ENCODE measurements at regions not wholly inside any gene's neighbourhood (a gene's known extent, or its start where the extent isn't known, plus 50 kb on each side); places are given as distances from the start of the nearest gene placed in this dataset.

GRCh38 chr2:16615687-16616615 is 49.7 kb downstream of the CYRIA start:
- Mint-ChIP-seq H3K27ac (no peak overlapping the region), H3K36me3 (no peaks in the 10 kb centered on the region), H3K4me1 (ENCODE audit: low read depth) (no peaks in the 10 kb centered on the region), H3K9me3 (ENCODE audit: low read depth) (no peaks in the 10 kb centered on the region), H3K4me3 (no peak overlapping the region), H3K27me3 (peaks cover 8% of the 10 kb centered on the region)

GRCh38 chr2:16615246-16615645 is 50.4 kb downstream of the CYRIA start:
- Mint-ChIP-seq H3K27me3 (peaks cover 8% of the 10 kb centered on the region), H3K27ac (no peak overlapping the region), H3K4me1 (ENCODE audit: low read depth) (no peaks in the 10 kb centered on the region), H3K4me3 (no peak overlapping the region), H3K9me3 (ENCODE audit: low read depth) (no peaks in the 10 kb centered on the region), H3K36me3 (no peaks in the 10 kb centered on the region)

GRCh38 chr2:16614314-16614860 is 51.2 kb downstream of the CYRIA start:
- no peaks in the 10 kb centered on the region for H3K9me3 Mint-ChIP-seq (ENCODE audit: low read depth)
- H3K36me3 Mint-ChIP-seq, result no peaks in the 10 kb centered on the region
- peaks cover 8% of the 10 kb centered on the region for H3K27me3 Mint-ChIP-seq
- H3K4me3 Mint-ChIP-seq, result no peak overlapping the region
- no peaks in the 10 kb centered on the region for H3K4me1 Mint-ChIP-seq (ENCODE audit: low read depth)
- no peak overlapping the region for H3K27ac Mint-ChIP-seq

DNA sequence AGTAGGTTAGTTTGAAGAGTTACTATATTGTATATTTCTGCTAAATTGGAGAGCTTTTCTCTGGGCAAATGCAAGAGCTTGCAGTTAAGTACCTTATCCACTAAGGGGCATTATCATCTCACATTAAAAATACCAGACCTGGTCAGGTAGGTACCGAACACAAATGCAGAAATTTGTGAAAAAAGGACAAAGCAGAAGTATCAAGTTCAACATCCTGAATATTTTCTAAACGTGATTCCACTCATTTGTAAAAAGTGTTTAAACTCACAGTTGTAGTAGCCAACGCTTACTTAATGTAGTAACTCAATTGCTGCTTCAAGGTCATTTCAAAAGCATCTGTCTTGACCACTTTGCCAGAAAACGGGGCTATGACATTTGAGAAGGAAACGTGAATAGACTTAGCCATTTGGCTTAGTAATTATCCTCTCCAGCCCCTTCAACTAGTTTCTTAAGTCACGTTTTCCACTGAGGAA is 52.1 kb downstream of the CYRIA start:
- Mint-ChIP-seq H3K4me3 (no peak overlapping the region), H3K9me3 (ENCODE audit: low read depth) (no peaks in the 10 kb centered on the region), H3K36me3 (no peaks in the 10 kb centered on the region), H3K27ac (no peak overlapping the region), H3K27me3 (peaks cover 8% of the 10 kb centered on the region), H3K4me1 (ENCODE audit: low read depth) (peaks cover 4% of the 10 kb centered on the region)

GRCh38 chr2:16612490-16612889 is 53.1 kb downstream of the CYRIA start:
- Mint-ChIP-seq H3K27ac (no peak overlapping the region), H3K4me3 (no peak overlapping the region), H3K9me3 (ENCODE audit: low read depth) (no peaks in the 10 kb centered on the region), H3K36me3 (no peaks in the 10 kb centered on the region), H3K4me1 (ENCODE audit: low read depth) (peaks cover 5% of the 10 kb centered on the region), H3K27me3 (peaks cover 8% of the 10 kb centered on the region)

GRCh38 chr2:16609786-16610185 is 55.8 kb downstream of the CYRIA start:
- Mint-ChIP-seq H3K4me1 (ENCODE audit: low read depth) (peaks cover 5% of the 10 kb centered on the region), H3K27me3 (peaks cover 4% of the 10 kb centered on the region), H3K36me3 (no peaks in the 10 kb centered on the region), H3K27ac (no peak overlapping the region), H3K4me3 (peak overlapping the region; percentile 91), H3K9me3 (ENCODE audit: low read depth) (no peaks in the 10 kb centered on the region)

DNA sequence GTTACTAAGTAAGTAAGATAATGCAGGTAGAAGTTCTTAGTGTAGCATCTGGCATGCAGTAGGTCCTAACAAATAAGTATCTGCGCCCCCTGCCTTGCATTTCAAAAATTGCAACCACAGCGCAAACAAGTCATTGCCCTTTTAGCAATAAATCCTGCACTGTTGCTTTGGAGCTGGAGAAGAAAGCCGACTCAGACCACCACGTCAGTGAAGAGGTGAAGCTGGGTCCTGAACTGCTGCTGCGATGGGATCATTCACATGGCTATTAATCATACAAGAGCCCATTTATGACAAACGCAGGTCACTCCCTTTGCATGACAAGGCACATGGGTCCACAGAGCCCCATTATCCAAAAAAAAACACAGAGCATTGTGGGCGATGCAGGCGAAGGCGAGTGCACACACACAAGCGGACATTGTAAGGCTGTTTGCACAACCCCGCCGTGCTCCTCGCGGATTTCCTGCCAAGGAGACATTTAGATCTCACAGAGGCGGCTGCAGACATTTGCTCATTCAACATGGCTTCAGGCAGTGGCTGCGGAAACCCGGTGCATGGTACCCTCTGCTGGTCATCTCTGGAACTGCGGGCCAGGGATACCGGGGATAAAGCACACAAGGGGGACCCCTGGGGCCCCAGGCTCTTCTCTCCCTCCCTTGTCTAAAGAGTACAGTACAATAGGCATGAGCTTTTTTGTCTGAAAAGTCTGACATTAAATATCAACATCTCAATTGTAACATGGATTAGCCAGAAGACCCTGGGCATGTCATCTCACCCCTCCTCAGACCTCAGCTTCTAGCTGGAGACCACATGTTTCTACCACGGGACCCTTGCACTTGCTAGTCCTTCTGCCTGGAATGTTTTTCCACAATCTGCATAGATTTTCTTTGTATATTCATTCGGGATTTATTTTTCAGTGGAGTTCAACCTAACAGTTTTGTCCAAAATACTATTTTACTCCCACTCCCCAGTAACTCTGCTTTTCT is 56.7 kb downstream of the CYRIA start:
- Mint-ChIP-seq H3K36me3 (no peaks in the 10 kb centered on the region), H3K4me1 (ENCODE audit: low read depth) (peaks cover 5% of the 10 kb centered on the region), H3K4me3 (peak overlapping the region; percentile 91), H3K27ac (peak overlapping the region; percentile 78), H3K27me3 (peaks cover under 1% of the 10 kb centered on the region), H3K9me3 (ENCODE audit: low read depth) (no peaks in the 10 kb centered on the region)

DNA sequence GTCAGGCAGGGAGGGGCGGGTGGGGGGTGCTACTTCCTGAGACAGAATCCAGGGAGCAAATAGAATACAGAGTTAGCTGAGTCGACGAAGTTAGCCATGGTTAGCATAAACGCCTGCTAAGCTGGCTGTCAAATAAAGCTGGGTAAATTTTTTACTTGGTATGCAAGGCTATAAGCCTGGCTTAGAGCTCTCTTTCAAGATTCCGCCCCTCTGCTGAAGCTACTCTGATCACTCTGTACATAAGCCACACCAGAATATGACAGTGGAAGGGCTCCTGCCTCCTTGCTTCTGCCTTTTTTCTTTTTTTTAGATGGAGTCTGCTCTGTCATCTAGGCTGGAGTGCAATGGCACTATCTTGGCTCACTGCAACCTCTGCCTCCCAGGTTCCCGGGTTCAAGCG is 58.3 kb downstream of the CYRIA start:
- H3K4me1 Mint-ChIP-seq (ENCODE audit: low read depth), result peaks cover 5% of the 10 kb centered on the region
- no peaks in the 10 kb centered on the region for H3K9me3 Mint-ChIP-seq (ENCODE audit: low read depth)
- no peak overlapping the region for H3K4me3 Mint-ChIP-seq
- no peaks in the 10 kb centered on the region for H3K36me3 Mint-ChIP-seq
- peaks cover 6% of the 10 kb centered on the region for H3K27me3 Mint-ChIP-seq
- no peak overlapping the region for H3K27ac Mint-ChIP-seq

- no peaks in the 10 kb centered on the region for H3K9me3 Mint-ChIP-seq (ENCODE audit: low read depth)
- no peak overlapping the region for H3K27ac Mint-ChIP-seq
- peaks cover 10% of the 10 kb centered on the region for H3K27me3 Mint-ChIP-seq
- H3K4me3 Mint-ChIP-seq, result no peak overlapping the region
- no peaks in the 10 kb centered on the region for H3K36me3 Mint-ChIP-seq
- peaks cover 5% of the 10 kb centered on the region for H3K4me1 Mint-ChIP-seq (ENCODE audit: low read depth)
These were observed 61.4 kb downstream of the CYRIA start for GRCh38 chr2:16604236-16604635.

- no peak overlapping the region for H3K27ac Mint-ChIP-seq
- peaks cover 3% of the 10 kb centered on the region for H3K27me3 Mint-ChIP-seq
- no peaks in the 10 kb centered on the region for H3K36me3 Mint-ChIP-seq
- H3K4me3 Mint-ChIP-seq, result no peak overlapping the region
- no peaks in the 10 kb centered on the region for H3K4me1 Mint-ChIP-seq (ENCODE audit: low read depth)
- H3K9me3 Mint-ChIP-seq (ENCODE audit: low read depth), result no peaks in the 10 kb centered on the region
These were observed 74.2 kb downstream of the CYRIA start for GRCh38 chr2:16591370-16591933.

GRCh38 chr2:16589465-16589864 is 76.2 kb downstream of the CYRIA start:
- H3K4me3 Mint-ChIP-seq, result no peak overlapping the region
- H3K4me1 Mint-ChIP-seq (ENCODE audit: low read depth), result no peaks in the 10 kb centered on the region
- no peaks in the 10 kb centered on the region for H3K9me3 Mint-ChIP-seq (ENCODE audit: low read depth)
- no peak overlapping the region for H3K27ac Mint-ChIP-seq
- H3K27me3 Mint-ChIP-seq, result peaks cover 3% of the 10 kb centered on the region
- no peaks in the 10 kb centered on the region for H3K36me3 Mint-ChIP-seq

GRCh38 chr2:16588565-16588964 is 77.1 kb downstream of the CYRIA start:
- no peaks in the 10 kb centered on the region for H3K9me3 Mint-ChIP-seq (ENCODE audit: low read depth)
- H3K27ac Mint-ChIP-seq, result no peak overlapping the region
- no peaks in the 10 kb centered on the region for H3K36me3 Mint-ChIP-seq
- peaks cover 3% of the 10 kb centered on the region for H3K27me3 Mint-ChIP-seq
- H3K4me3 Mint-ChIP-seq, result no peak overlapping the region
- no peaks in the 10 kb centered on the region for H3K4me1 Mint-ChIP-seq (ENCODE audit: low read depth)

- H3K27me3 Mint-ChIP-seq, result peaks cover 3% of the 10 kb centered on the region
- no peak overlapping the region for H3K27ac Mint-ChIP-seq
- no peaks in the 10 kb centered on the region for H3K36me3 Mint-ChIP-seq
- H3K4me1 Mint-ChIP-seq (ENCODE audit: low read depth), result no peaks in the 10 kb centered on the region
- no peaks in the 10 kb centered on the region for H3K9me3 Mint-ChIP-seq (ENCODE audit: low read depth)
- no peak overlapping the region for H3K4me3 Mint-ChIP-seq
These were observed 78.0 kb downstream of the CYRIA start for GRCh38 chr2:16587601-16588000.

GRCh38 chr2:16584824-16585540 is 80.7 kb downstream of the CYRIA start:
- H3K27me3 Mint-ChIP-seq, result peaks cover 3% of the 10 kb centered on the region
- H3K4me1 Mint-ChIP-seq (ENCODE audit: low read depth), result no peaks in the 10 kb centered on the region
- no peaks in the 10 kb centered on the region for H3K36me3 Mint-ChIP-seq
- no peaks in the 10 kb centered on the region for H3K9me3 Mint-ChIP-seq (ENCODE audit: low read depth)
- no peak overlapping the region for H3K27ac Mint-ChIP-seq
- H3K4me3 Mint-ChIP-seq, result no peak overlapping the region

All from activated naive CD8-positive, alpha-beta T cell (primary cell).